ENCODE measurements at regions not wholly inside any gene's neighbourhood (a gene's known extent, or its start where the extent isn't known, plus 50 kb on each side); places are given as distances from the start of the nearest gene placed in this dataset.

DNA sequence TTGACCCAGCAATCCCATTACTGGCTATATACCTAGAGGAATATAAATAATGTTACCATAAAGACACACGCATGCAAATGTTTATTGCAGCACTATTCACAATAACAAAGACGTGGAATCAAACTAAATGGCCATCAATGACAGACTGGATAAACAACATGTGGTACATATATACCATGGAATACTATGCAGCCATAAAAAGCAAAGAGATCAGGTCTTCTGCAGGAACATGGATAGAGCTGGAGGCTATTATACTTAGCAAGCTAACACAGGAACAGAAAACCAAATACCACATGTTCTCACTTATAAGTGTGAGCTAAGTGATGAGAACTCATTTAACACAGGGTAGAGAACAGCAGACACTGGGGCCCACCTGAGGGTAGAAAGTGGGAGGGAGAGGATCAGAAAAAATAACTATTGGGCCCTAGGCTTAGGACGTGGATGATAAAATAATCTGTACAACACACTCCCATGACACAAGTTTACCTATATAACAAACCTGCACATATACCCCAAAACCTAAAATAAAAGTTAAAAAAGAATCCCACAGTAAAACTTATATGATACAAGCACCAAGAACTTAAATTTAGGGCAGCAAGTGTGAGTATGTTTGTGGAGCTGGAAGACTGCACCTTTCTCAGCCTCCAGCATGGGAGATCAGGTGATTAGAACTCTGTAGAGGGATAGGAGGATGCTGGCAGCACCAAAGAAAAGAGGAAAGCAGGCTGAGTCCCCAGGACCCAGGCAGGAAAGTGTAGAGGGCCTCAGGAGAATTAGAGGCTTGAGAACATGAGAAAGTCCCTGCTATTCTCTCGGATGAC lies 320.8 kb upstream of the USP24 start:
- no peak for TF ChIP-seq POLR2A (IDR thresholded peaks at IDR 0.05; ENCODE audit: low read depth, low read length)
- no peak for TF ChIP-seq POLR2AphosphoS5 (IDR thresholded peaks at IDR 0.05; ENCODE audit: low read depth, low read length)
- no peak for TF ChIP-seq TAF1 (IDR thresholded peaks at IDR 0.05; ENCODE audit: borderline replicate concordance, low read depth, low read length)
